HuH-7 (cell line): ENCODE measurements at regions not wholly inside any gene's neighbourhood (a gene's known extent, or its start where the extent isn't known, plus 50 kb on each side); places are given as distances from the start of the nearest gene placed in this dataset.
A peak's percentile ranks its signal among the peaks of the same experiment; 100 is the strongest.

Source experiments
- DNase-seq: peaks from one replicate; pipeline ENCODE4 v3.0.0; 2011; ENCODE audit warnings: low spot score

GRCh38 chr3:118435851-118436350 is 598.7 kb downstream of the IGSF11 start:
- no peak for DNase-seq

- no peak for DNase-seq
These were observed 597.9 kb downstream of the IGSF11 start for GRCh38 chr3:118436697-118437262.

GRCh38 chr3:118445036-118445435 is 589.6 kb downstream of the IGSF11 start:
- no peak for DNase-seq

- DNase-seq = no peak
These were observed 587.3 kb downstream of the IGSF11 start for GRCh38 chr3:118447339-118447738.

GRCh38 chr3:118466795-118467330 is 567.8 kb downstream of the IGSF11 start:
- no peak for DNase-seq

GRCh38 chr3:118468801-118469200 is 565.8 kb downstream of the IGSF11 start:
- no peak for DNase-seq

- DNase-seq = no peak
These were observed 562.1 kb downstream of the IGSF11 start for GRCh38 chr3:118472586-118472985.

- no peak for DNase-seq
These were observed 561.3 kb downstream of the IGSF11 start for GRCh38 chr3:118473343-118473742.

- DNase-seq = no peak
These were observed 557.6 kb downstream of the IGSF11 start for GRCh38 chr3:118476885-118477618.

- no peak for DNase-seq
These were observed 556.9 kb downstream of the IGSF11 start for GRCh38 chr3:118477768-118478167.

- no peak for DNase-seq
These were observed 555.9 kb downstream of the IGSF11 start for GRCh38 chr3:118478706-118479276.

- DNase-seq = no peak
These were observed 555.3 kb downstream of the IGSF11 start for GRCh38 chr3:118479376-118479775.

- no peak for DNase-seq
These were observed 554.4 kb downstream of the IGSF11 start for GRCh38 chr3:118480101-118480860.

- DNase-seq = no peak
These were observed 549.0 kb downstream of the IGSF11 start for GRCh38 chr3:118485693-118486092.

GRCh38 chr3:118487734-118488133 is 546.9 kb downstream of the IGSF11 start:
- DNase-seq = no peak

GRCh38 chr3:118488732-118489131 is 545.9 kb downstream of the IGSF11 start:
- DNase-seq = no peak

- no peak for DNase-seq
These were observed 539.4 kb downstream of the IGSF11 start for GRCh38 chr3:118495206-118495605.

- no peak for DNase-seq
These were observed 537.4 kb downstream of the IGSF11 start for GRCh38 chr3:118497274-118497673.

- peak; percentile 4 for DNase-seq
These were observed 533.5 kb downstream of the IGSF11 start for GRCh38 chr3:118501152-118501551.

GRCh38 chr3:118504906-118505305 is 529.7 kb downstream of the IGSF11 start:
- no peak for DNase-seq

GRCh38 chr3:118505784-118506183 is 528.9 kb downstream of the IGSF11 start:
- no peak for DNase-seq

- DNase-seq = no peak
These were observed 523.2 kb downstream of the IGSF11 start for GRCh38 chr3:118511402-118511801.
